GM18909 (cell line): ENCODE measurements at regions not wholly inside any gene's neighbourhood (a gene's known extent, or its start where the extent isn't known, plus 50 kb on each side); places are given as distances from the start of the nearest gene placed in this dataset.
"Not testable (repeated sequence)": the region's sequence is repeated elsewhere in the genome, so short reads cannot be mapped to it uniquely, and the experiment has no call there.

Source experiments
- ATAC-seq: cut with Tn5 transposase; IDR thresholded peaks from one replicate; pipeline ENCODE4 v1.9.1; 2021; ENCODE audit warnings: mild to moderate bottlenecking; ENCODE audit not compliant: unreplicated experiment, poor library complexity

- no peak for ATAC-seq
Observed at GRCh38 chr1:164064501-164064900, 494.5 kb upstream of the PBX1 start.

GRCh38 chr1:164071288-164071687 is 487.7 kb upstream of the PBX1 start:
- no peak for ATAC-seq

- ATAC-seq: no peak
Observed at GRCh38 chr1:164086832-164087231, 472.2 kb upstream of the PBX1 start.

GRCh38 chr1:164087906-164088453 is 471.0 kb upstream of the PBX1 start:
- ATAC-seq: no peak

DNA sequence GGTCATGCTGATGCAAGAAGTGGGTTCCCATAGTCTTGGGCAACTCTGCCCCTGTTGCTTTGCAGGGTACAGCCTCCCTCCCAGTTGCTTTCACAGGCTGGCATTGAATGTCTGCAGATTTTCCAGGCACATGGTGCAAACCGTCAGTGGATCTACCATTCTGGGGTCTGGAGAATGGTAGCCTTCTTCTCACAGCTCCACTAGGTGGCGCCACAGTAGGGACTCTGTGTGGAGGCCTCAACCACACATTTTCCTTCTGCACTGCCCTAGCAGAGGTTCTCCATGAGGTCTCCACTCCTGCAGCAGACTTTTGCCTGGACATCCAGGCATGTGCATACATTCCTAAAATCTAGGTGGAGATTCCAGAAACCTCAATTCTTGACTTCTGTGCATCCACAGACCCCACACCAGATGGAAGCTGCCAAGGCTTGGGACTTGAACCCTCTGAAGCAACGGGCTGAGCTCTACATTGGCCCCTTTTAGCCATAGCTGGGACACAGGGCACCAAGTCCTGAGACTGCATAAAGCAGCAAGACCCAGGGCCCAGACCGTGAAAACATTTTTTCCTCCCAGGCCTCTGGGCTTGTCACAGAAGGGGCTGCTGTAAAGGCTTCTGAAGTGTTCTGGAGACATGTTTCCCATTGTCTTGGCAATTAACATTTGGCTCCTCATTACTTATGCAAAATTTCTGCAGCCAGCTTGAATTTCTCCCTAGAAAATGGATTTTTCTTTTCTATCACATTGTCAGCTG is 466.2 kb upstream of the PBX1 start:
- no peak for ATAC-seq

DNA sequence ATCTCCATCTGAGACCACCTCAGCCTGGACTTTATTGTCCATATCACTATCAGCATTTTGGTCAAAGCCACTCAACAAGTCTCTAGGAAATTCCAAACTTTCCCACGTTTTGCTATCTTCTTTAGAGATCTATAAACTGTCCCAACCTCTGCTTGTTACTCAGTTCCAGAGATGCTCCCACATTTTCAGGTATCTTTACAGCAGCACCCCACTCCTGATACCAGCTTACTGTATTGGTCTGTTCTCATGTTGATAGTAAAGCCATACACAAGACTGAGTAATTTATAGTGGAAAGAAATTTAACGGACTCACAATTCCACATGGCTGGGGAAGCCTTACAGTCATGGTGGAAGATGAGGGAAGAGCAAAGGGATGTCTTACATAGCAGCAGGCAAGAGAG is 465.4 kb upstream of the PBX1 start:
- no peak for ATAC-seq

DNA sequence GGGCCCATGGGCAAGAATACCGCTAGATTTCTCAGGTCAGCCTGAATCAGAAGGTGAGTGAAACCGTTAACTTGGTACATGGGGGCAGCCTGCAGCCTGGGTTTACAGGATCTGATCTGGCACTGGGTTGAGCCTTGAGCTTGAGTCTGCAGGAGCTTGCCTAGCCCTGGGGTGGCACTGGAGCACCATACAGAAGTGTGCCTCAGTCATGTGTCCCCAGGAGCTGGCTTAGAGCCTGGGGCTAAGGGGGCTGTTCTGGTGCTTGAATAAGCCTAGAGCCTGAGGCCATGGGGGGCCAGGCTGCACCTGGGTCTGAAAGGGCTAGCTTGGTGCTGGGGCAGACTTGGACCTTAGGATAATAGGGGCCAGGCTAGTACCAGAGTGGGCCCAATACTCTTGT is 457.2 kb upstream of the PBX1 start:
- no peak for ATAC-seq

DNA sequence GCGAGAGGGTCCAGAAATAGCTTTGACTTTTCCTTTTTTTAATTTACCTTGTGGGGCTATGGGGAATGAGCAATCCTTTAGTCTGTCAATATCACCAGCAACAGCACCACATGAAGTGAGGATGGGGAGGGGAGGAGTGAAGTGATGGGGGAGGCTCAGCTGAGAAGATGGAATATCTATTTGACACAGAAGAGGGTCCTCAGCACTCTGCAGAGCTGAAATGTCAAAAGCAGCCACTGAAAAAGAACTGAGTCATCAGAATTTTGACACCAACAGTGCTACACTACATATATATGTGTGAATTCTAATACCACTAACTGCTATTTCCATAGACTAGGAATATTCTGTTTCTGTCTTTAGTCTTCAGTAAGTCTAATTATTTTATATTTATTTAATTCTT is 427.0 kb upstream of the PBX1 start:
- no peak for ATAC-seq

- ATAC-seq: no peak
Observed at GRCh38 chr1:164137273-164137925, 421.6 kb upstream of the PBX1 start.

DNA sequence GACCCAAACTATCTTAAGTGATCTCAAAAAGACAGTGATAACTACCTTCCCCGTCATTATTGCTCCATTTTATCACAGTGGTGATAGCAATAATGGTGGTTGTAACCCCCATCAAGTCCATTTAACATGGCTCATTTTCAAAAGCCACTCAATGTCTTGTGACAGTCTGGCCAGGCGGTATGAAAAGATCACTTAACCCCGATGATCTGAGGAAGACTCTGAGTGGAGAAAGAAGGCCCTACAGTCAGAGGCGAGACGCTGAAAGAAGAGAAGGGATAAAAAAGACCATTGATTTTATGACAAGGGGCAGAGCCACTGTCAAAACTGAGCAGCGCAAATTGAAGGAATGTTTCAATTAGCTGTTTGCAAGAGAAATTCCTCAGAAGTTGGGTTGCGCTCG is 417.2 kb upstream of the PBX1 start:
- no peak for ATAC-seq

GRCh38 chr1:164154622-164155021 is 404.4 kb upstream of the PBX1 start:
- no peak for ATAC-seq

- ATAC-seq: no peak
Observed at GRCh38 chr1:164155347-164155746, 403.6 kb upstream of the PBX1 start.

DNA sequence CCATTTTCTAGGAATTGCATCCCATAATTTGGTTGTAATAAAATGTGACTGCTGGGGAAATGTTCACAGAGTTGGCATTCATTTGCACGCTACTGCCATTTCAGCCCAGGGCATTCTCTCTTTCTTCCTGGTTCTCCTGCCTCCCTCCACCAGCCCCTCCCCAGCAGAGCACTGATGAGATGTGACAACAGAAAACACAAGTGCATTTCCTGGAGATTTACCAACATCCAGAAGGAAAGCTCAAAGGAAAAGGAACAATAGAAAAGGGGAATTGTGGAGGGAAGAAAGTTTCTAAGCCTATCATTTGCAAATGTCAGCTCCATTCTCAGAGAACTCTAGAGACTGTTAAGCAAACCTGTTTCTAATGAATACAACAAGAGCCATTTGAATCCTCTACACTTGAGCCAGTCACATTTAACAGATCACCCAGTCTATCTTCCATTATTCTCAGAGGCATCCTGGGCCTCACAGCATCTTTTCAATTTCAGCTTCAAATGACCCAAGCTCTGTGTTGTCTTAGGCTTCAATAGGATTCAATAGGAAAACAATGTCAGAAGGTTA is 395.6 kb upstream of the PBX1 start:
- no peak for ATAC-seq

- ATAC-seq: no peak
Observed at GRCh38 chr1:164165466-164165865, 393.5 kb upstream of the PBX1 start.

DNA sequence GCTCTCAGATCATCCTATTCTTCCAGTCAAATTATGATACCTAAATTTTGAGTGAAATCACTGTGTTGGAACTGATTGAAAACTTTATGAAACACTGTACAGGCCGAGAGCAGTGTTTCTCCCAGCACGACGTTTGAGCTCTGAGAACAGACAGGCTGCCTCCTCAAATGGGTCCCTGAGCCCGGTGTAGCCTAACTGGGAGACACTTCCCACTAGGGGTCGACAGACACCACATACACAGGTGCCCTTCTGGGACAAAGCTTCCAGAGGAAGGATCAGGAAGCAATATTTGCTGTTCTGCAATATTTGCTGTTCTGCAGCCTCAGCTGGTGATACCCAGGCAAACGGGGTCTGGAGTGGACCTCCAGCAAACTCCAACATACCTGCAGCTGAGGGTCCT is 392.5 kb upstream of the PBX1 start:
- ATAC-seq: not testable (repeated sequence)

- no peak for ATAC-seq
Observed at GRCh38 chr1:164177118-164177517, 381.9 kb upstream of the PBX1 start.

- ATAC-seq: no peak
Observed at GRCh38 chr1:164180824-164181223, 378.2 kb upstream of the PBX1 start.

GRCh38 chr1:164183854-164184635 is 374.9 kb upstream of the PBX1 start:
- no peak for ATAC-seq

- no peak for ATAC-seq
Observed at GRCh38 chr1:164186881-164187280, 372.1 kb upstream of the PBX1 start.

DNA sequence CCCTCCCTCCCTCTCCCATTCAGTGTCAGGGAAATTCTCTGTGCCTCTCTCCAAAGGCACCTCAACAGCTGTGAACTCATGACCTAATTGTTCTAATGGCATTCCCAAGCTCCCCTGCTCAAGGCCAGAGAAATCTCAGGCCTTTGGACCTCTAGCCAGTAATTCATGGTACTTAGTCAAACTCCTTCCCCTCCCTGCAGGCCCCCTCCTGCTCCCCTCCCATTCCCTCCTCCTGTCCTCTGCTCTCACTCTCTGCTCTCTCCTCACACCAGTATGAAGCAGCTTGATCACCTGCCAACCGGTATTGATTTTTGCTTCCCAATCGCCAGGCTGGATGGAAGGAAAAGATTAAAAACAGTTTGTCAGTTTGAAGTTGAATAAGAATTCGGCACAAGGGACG is 370.5 kb upstream of the PBX1 start:
- ATAC-seq: no peak

- ATAC-seq: no peak
Observed at GRCh38 chr1:164191191-164191590, 367.8 kb upstream of the PBX1 start.
